IMR-90 (cell line): ENCODE measurements at regions not wholly inside any gene's neighbourhood (a gene's known extent, or its start where the extent isn't known, plus 50 kb on each side); places are given as distances from the start of the nearest gene placed in this dataset.
A peak's percentile ranks its signal among the peaks of the same experiment; 100 is the strongest.

Experiments
- ATAC-seq: fragments of 200-7000 bp; cut with Tn5 transposase; 2 replicates; pipeline ENCODE4 v1.9.1; 2020; ENCODE audit warnings: low read depth, mild to moderate bottlenecking, moderate library complexity
- BruUV-seq: library from RNA; stranded (reverse); fragments of 400-500 nt; replicated peaks from 2 replicates; lab custom pipeline; 2021; lab: Mats Ljungman, UMichigan
- CTCF ChIA-PET: fragments of 300-600 bp; formaldehyde crosslinking; extraction: SDS; loops from one replicate; lab custom pipeline; 2021; ENCODE audit warnings: antibody characterized with exemption; lab: Yijun Ruan, JAX
- POLR2A ChIA-PET: fragments of 300-600 bp; sonication (Branson Sonifier 250); formaldehyde crosslinking; loops from one replicate; lab custom pipeline; 2022; ENCODE audit warnings: antibody characterized with exemption; ENCODE audit not compliant: unreplicated experiment; lab: Charles Lee
- DNase-seq: peaks from one replicate; pipeline ENCODE4 v3.0.0; 2013
- H2AFZ ChIP-seq: replicated peaks from 2 replicates; pipeline ENCODE3; 2013; ENCODE audit warnings: low read length, mild to moderate bottlenecking; ENCODE audit not compliant: poor library complexity
- H2AK5ac ChIP-seq: 2 replicates; pipeline ENCODE4 v1.6.1; 2013; ENCODE audit warnings: low read depth, low read length, inconsistent platforms
- H2AK9ac ChIP-seq: replicated peaks from 2 replicates; pipeline ENCODE3; 2013; ENCODE audit warnings: mild to moderate bottlenecking, low read depth, low read length, moderate library complexity; ENCODE audit not compliant: poor library complexity
- H2BK120ac ChIP-seq: 2 replicates; pipeline ENCODE4 v1.6.1; 2013; ENCODE audit warnings: low read depth, low read length, inconsistent platforms
- H2BK15ac ChIP-seq: 3 replicates; pipeline ENCODE4 v1.6.1; 2013; ENCODE audit warnings: low read depth, low read length, inconsistent platforms
- H2BK20ac ChIP-seq: 2 replicates; pipeline ENCODE4 v1.6.1; 2013; ENCODE audit warnings: low read depth, mild to moderate bottlenecking, inconsistent platforms, low read length, moderate library complexity
- H2BK5ac ChIP-seq: 2 replicates; pipeline ENCODE4 v1.6.1; 2013; ENCODE audit warnings: mild to moderate bottlenecking, low read depth, low read length, inconsistent platforms; ENCODE audit not compliant: poor library complexity, severe bottlenecking
- H3K14ac ChIP-seq: replicated peaks from 2 replicates; pipeline ENCODE4 v1.6.1; 2013; ENCODE audit warnings: low read depth, low read length, inconsistent platforms
- H3K18ac ChIP-seq: 2 replicates; pipeline ENCODE4 v1.6.1; 2013; ENCODE audit warnings: low read depth, low read length, control low read depth
- H3K23ac ChIP-seq: 2 replicates; pipeline ENCODE4 v1.6.1; 2013; ENCODE audit warnings: low read depth, low read length, inconsistent platforms
- H3K27ac ChIP-seq: 2 replicates; pipeline ENCODE4 v1.5.1; 2013; ENCODE audit warnings: mild to moderate bottlenecking, control low read depth, low read length; ENCODE audit not compliant: insufficient read depth
- H3K27me3 ChIP-seq: 2 replicates; pipeline ENCODE4 v1.6.1; 2013; ENCODE audit warnings: low read length; ENCODE audit not compliant: control insufficient read depth, insufficient read depth
- H3K36me3 ChIP-seq: 2 replicates; pipeline ENCODE4 v1.6.1; 2013; ENCODE audit warnings: low read length, mixed read lengths; ENCODE audit not compliant: control insufficient read depth, insufficient read depth
- H3K4ac ChIP-seq: 2 replicates; pipeline ENCODE4 v1.6.1; 2013; ENCODE audit warnings: low read depth, low read length, inconsistent platforms
- H3K4me1 ChIP-seq: 2 replicates; pipeline ENCODE4 v1.6.1; 2013; ENCODE audit warnings: low read length, mixed read lengths; ENCODE audit not compliant: control insufficient read depth, insufficient read depth
- H3K4me2 ChIP-seq: 2 replicates; pipeline ENCODE4 v1.6.1; 2013; ENCODE audit warnings: low read depth, mild to moderate bottlenecking, control low read depth, low read length, moderate library complexity
- H3K4me3 ChIP-seq: 2 replicates; pipeline ENCODE4 v1.5.1; 2013; ENCODE audit warnings: low read depth, mild to moderate bottlenecking, control low read depth, low read length, moderate library complexity; ENCODE audit not compliant: insufficient read depth
- H3K56ac ChIP-seq: 2 replicates; pipeline ENCODE4 v1.6.1; 2013; ENCODE audit warnings: low read length, inconsistent platforms; ENCODE audit not compliant: insufficient read depth; ENCODE audit errors: extremely low read depth
- H3K79me1 ChIP-seq, 2 experiments: 2 replicates each; pipeline ENCODE4 v1.6.1; 2013; ENCODE audit warnings: low read length in 2 of 2, inconsistent platforms in 1 of 2, low read depth in 1 of 2
- H3K9ac ChIP-seq: 2 replicates; pipeline ENCODE4 v1.6.1; 2013; ENCODE audit warnings: low read depth, low read length, control low read depth
- H3K9me1 ChIP-seq: 2 replicates; pipeline ENCODE4 v1.6.1; 2013; ENCODE audit warnings: low read length, inconsistent platforms; ENCODE audit not compliant: insufficient read depth
- H3K9me3 ChIP-seq: 2 replicates; pipeline ENCODE4 v1.6.1; 2013; ENCODE audit warnings: low read length; ENCODE audit not compliant: control insufficient read depth, insufficient read depth
- H4K20me1 ChIP-seq: 2 replicates; pipeline ENCODE4 v1.6.1; 2013; ENCODE audit warnings: low read length, inconsistent platforms; ENCODE audit not compliant: insufficient read depth
- H4K5ac ChIP-seq: 2 replicates; pipeline ENCODE4 v1.6.1; 2013; ENCODE audit warnings: mild to moderate bottlenecking, low read depth, low read length, control low read depth
- H4K8ac ChIP-seq, 2 experiments: 2 replicates each; pipeline ENCODE4 v1.6.1; 2013; ENCODE audit warnings: low read depth in 2 of 2, low read length in 2 of 2, control low read depth in 1 of 2, inconsistent platforms in 1 of 2
- H4K91ac ChIP-seq: 2 replicates; pipeline ENCODE4 v1.6.1; 2013; ENCODE audit warnings: low read depth, low read length, inconsistent platforms; ENCODE audit not compliant: insufficient read depth
- MAFK ChIP-seq: IDR thresholded peaks from 2 replicates; pipeline ENCODE4 v1.6.1; 2012; ENCODE audit warnings: low read depth, low read length, improper control_type of control experiment
- MAZ ChIP-seq: IDR thresholded peaks from 2 replicates; pipeline ENCODE4 v1.6.1; 2012; ENCODE audit warnings: low read depth, mild to moderate bottlenecking, low read length, improper control_type of control experiment, moderate library complexity, borderline replicate concordance
- WGBS, 2 experiments: methylation state at CpG; one replicate each; pipeline versions ENCODE4 v1.1.5 to v1.1.7; 2013; ENCODE audit warnings: missing lambda C conversion rate in 2 of 2; ENCODE audit not compliant: insufficient read length in 1 of 2; ENCODE audit errors: extremely low coverage in 2 of 2; 5-methylcytosine and 5-hydroxymethylcytosine counted together
- dilution Hi-C: fragments of 300-500 bp; cut with HindIII; formaldehyde crosslinking; loops from one replicate; pipeline ENCODE4 v1.14.3; 2018; ENCODE audit warnings: low sequenced_read_pairs; ENCODE audit not compliant: unreplicated experiment
- in situ Hi-C: fragments of 300-500 bp; cut with MboI; formaldehyde crosslinking; loops from 3 replicates; pipeline ENCODE4 v1.14.3; 2019; ENCODE audit warnings: low sequenced_read_pairs, inconsistent platforms, mixed read lengths
- intact Hi-C: fragments of 100-400 bp; cut with micrococcal nuclease; formaldehyde crosslinking; loops from 2 replicates; pipeline ENCODE4 v1.10.0; 2022

DNA sequence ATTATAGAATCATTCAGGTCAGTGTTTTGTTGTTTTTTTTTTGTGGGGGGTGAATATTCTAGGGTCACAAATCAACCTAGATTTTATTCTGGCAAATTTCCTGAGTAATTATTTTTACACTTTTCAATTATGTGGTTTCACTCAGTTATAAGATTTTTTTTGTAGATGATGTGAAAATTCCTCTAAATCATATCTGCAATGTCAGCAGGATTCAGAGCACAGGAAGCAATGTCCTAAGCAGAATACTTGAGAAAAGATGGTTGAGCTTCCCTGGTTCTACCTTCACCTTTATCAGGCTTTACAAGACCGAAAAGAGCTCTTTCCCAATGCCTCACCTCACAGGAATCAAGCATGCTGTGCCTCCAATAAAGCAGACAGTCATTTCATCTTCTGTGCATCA is 124.3 kb downstream of the SLC41A2 start:
- Histone ChIP-seq H3K56ac (no peak overlapping the region), H3K4me2 (no peak overlapping the region), H3K23ac (no peak overlapping the region), H4K20me1 (no peaks in the 10 kb centered on the region), H4K5ac (no peak overlapping the region), H3K4ac (no peak overlapping the region), H3K4me1 (no peaks in the 10 kb centered on the region), H2BK5ac (no peak overlapping the region), H3K27ac (no peak overlapping the region), H3K14ac (no peak overlapping the region), H4K91ac (no peak overlapping the region), H3K36me3 (no peaks in the 10 kb centered on the region), H2BK120ac (no peak overlapping the region), H3K9me1 (no peaks in the 10 kb centered on the region), H2BK15ac (no peak overlapping the region), H3K9ac (no peak overlapping the region), H3K9me3 (no peaks in the 10 kb centered on the region), H2AFZ (no peak overlapping the region), H3K27me3 (no peaks in the 10 kb centered on the region), H3K4me3 (no peak overlapping the region), H2BK20ac (no peak overlapping the region), H2AK5ac (no peak overlapping the region), H3K18ac (no peak overlapping the region), H2AK9ac (no peak overlapping the region), H4K8ac (no peak overlapping the region), H3K79me1 (no peaks in the 10 kb centered on the region)
- no peak for DNase-seq
- in situ Hi-C loops: no loop called here
- no CpG with 5 or more reads among the region's 1 CpG for WGBS, 2 experiments
- no TSS peak for BruUV-seq
- peak; percentile 93 for TF ChIP-seq MAFK
- TF ChIP-seq MAZ: no peak
- ChIA-PET POLR2A (no interaction called here), CTCF (no interaction called here)
- intact Hi-C loops: no loop called here
- dilution Hi-C loops: no loop called here
- ATAC-seq: no peak
